ENCODE measurements at regions not wholly inside any gene's neighbourhood (a gene's known extent, or its start where the extent isn't known, plus 50 kb on each side); places are given as distances from the start of the nearest gene placed in this dataset.

GRCh38 chr13:39217471-39217870 lies 179.2 kb downstream of the NHLRC3 start:
- no peaks in the 10 kb centered on the region for H3K27me3 ChIP-seq (ENCODE audit: control insufficient read depth in 1 of 2, insufficient read depth in 2 of 2, low read length in 2 of 2)
- H3K4me1 ChIP-seq (ENCODE audit: insufficient read depth, low read length) = no peaks in the 10 kb centered on the region
- TF ChIP-seq CTCF (IDR thresholded peaks at IDR 0.05) = no peak
- ATAC-seq (ENCODE audit: poor library complexity) (no peak), DNase-seq (no peak)
- H3K9me3 ChIP-seq (ENCODE audit: control insufficient read depth in 1 of 2, insufficient read depth in 1 of 2, low read length in 2 of 2) = no peaks in the 10 kb centered on the region
- ChIA-PET CTCF (no interaction called here), POLR2A (no interaction called here)
- Mint-ChIP-seq H3K27ac (no peak overlapping the region), H3K4me1 (ENCODE audit: low read depth) (no peaks in the 10 kb centered on the region), H3K27me3 (peaks cover 29% of the 10 kb centered on the region), H3K36me3 (ENCODE audit: low read depth) (no peaks in the 10 kb centered on the region), H3K9me3 (peaks cover 7% of the 10 kb centered on the region), H3K4me3 (no peak overlapping the region)
- intact Hi-C loops (cut with DNase I, micrococcal nuclease) = no loop called here
- no peak overlapping the region for H3K27ac ChIP-seq (ENCODE audit: low read depth in 1 of 2, low read length in 2 of 2)
- no peaks in the 10 kb centered on the region for H3K36me3 ChIP-seq (ENCODE audit: insufficient read depth, low read length)
- H3K4me3 ChIP-seq (ENCODE audit: low read length) = no peak overlapping the region

GRCh38 chr13:39224671-39225240 lies 186.5 kb downstream of the NHLRC3 start:
- H3K4me1 Mint-ChIP-seq (ENCODE audit: low read depth) = no peaks in the 10 kb centered on the region
- Histone ChIP-seq H3K27ac (ENCODE audit: low read depth in 1 of 2, low read length in 2 of 2) (no peak overlapping the region), H3K9me3 (ENCODE audit: control insufficient read depth in 1 of 2, insufficient read depth in 1 of 2, low read length in 2 of 2) (no peaks in the 10 kb centered on the region), H3K4me3 (ENCODE audit: low read length) (no peak overlapping the region), H3K27me3 (ENCODE audit: control insufficient read depth in 1 of 2, insufficient read depth in 2 of 2, low read length in 2 of 2) (no peaks in the 10 kb centered on the region), H3K36me3 (ENCODE audit: insufficient read depth, low read length) (no peaks in the 10 kb centered on the region), H3K4me1 (ENCODE audit: insufficient read depth, low read length) (no peaks in the 10 kb centered on the region)
- no peak for TF ChIP-seq CTCF (IDR thresholded peaks at IDR 0.05)
- no peak overlapping the region for H3K27ac Mint-ChIP-seq
- intact Hi-C loops (cut with DNase I, micrococcal nuclease) = no loop called here
- CTCF ChIA-PET = no interaction called here
- POLR2A ChIA-PET = no interaction called here
- H3K27me3 Mint-ChIP-seq = peaks cover 6% of the 10 kb centered on the region
- DNase-seq = no peak
- peaks cover 11% of the 10 kb centered on the region for H3K9me3 Mint-ChIP-seq
- no peaks in the 10 kb centered on the region for H3K36me3 Mint-ChIP-seq (ENCODE audit: low read depth)
- no peak overlapping the region for H3K4me3 Mint-ChIP-seq
- ATAC-seq (ENCODE audit: poor library complexity) = no peak

- H3K36me3 Mint-ChIP-seq (ENCODE audit: low read depth) = no peaks in the 10 kb centered on the region
- ChIA-PET CTCF (no interaction called here), POLR2A (no interaction called here)
- Histone ChIP-seq H3K36me3 (ENCODE audit: insufficient read depth, low read length) (no peaks in the 10 kb centered on the region), H3K27ac (ENCODE audit: low read depth in 1 of 2, low read length in 2 of 2) (no peak overlapping the region), H3K27me3 (ENCODE audit: control insufficient read depth in 1 of 2, insufficient read depth in 2 of 2, low read length in 2 of 2) (no peaks in the 10 kb centered on the region), H3K4me1 (ENCODE audit: insufficient read depth, low read length) (no peaks in the 10 kb centered on the region), H3K9me3 (ENCODE audit: control insufficient read depth in 1 of 2, insufficient read depth in 1 of 2, low read length in 2 of 2) (no peaks in the 10 kb centered on the region), H3K4me3 (ENCODE audit: low read length) (no peak overlapping the region)
- DNase-seq = no peak
- no peak overlapping the region for H3K4me3 Mint-ChIP-seq
- TF ChIP-seq CTCF (IDR thresholded peaks at IDR 0.05) = no peak
- intact Hi-C loops (cut with DNase I, micrococcal nuclease) = no loop called here
- no peak for ATAC-seq (ENCODE audit: poor library complexity)
- peaks cover 9% of the 10 kb centered on the region for H3K27me3 Mint-ChIP-seq
- H3K27ac Mint-ChIP-seq = no peak overlapping the region
- no peaks in the 10 kb centered on the region for H3K4me1 Mint-ChIP-seq (ENCODE audit: low read depth)
- H3K9me3 Mint-ChIP-seq = peaks cover 6% of the 10 kb centered on the region
These were observed 187.6 kb downstream of the NHLRC3 start for GRCh38 chr13:39225860-39226259.
